ENCODE measurements at regions not wholly inside any gene's neighbourhood (a gene's known extent, or its start where the extent isn't known, plus 50 kb on each side); places are given as distances from the start of the nearest gene placed in this dataset.

- intact Hi-C loops (cut with micrococcal nuclease; ENCODE audit: unreplicated experiment), result no loop called here
- in situ Hi-C loops (cut with HindIII; ENCODE audit: low pct_unique_long_range_greater_than_20kb, low sequenced_read_pairs), result no loop called here
- no TSS peak for BruUV-seq (replicated peaks)
- no peak overlapping the region for H3K4me3 ChIP-seq (ENCODE audit: low read depth in 2 of 2, low read length in 2 of 2)
- H3K27ac ChIP-seq (ENCODE audit: low read length), result no peak overlapping the region
- H3K36me3 ChIP-seq (ENCODE audit: control insufficient read depth, insufficient read depth, low read length), result no peaks in the 10 kb centered on the region
- H3K9me3 ChIP-seq (ENCODE audit: control insufficient read depth, insufficient read depth, low read depth, low read length), result no peaks in the 10 kb centered on the region
- POLR2A ChIA-PET, result no interaction called here
- DNase-seq (ENCODE audit: low read depth, low spot score) (no peak), ATAC-seq (no peak)
- no peak for TF ChIP-seq SIN3A (IDR thresholded peaks at IDR 0.05; ENCODE audit: borderline replicate concordance, insufficient read depth, low read depth, low read length)
- no peak for TF ChIP-seq REST (IDR thresholded peaks at IDR 0.05; ENCODE audit: insufficient read depth in 1 of 2, low read depth in 2 of 2, low read length in 1 of 2)
- TF ChIP-seq TCF7L2 (IDR thresholded peaks at IDR 0.05; ENCODE audit: low read depth, low read length), result no peak
- no peak for TF ChIP-seq CTCF (IDR thresholded peaks at IDR 0.05)
- no peak for TF ChIP-seq POLR2AphosphoS5 (IDR thresholded peaks at IDR 0.05; ENCODE audit: low read depth, low read length)
- no peaks in the 10 kb centered on the region for H3K4me1 ChIP-seq (ENCODE audit: control insufficient read depth, insufficient read depth, low read length)
- no peaks in the 10 kb centered on the region for H3K27me3 ChIP-seq (ENCODE audit: control insufficient read depth, insufficient read depth, low read length)
- CTCF ChIA-PET, result no interaction called here
These were observed 826.5 kb downstream of the KCNA4 start for GRCh38 chr11:29190313-29190712.

GRCh38 chr11:29187215-29187614 is 829.6 kb downstream of the KCNA4 start:
- TF ChIP-seq TCF7L2 (IDR thresholded peaks at IDR 0.05; ENCODE audit: low read depth, low read length), result no peak
- no peak for TF ChIP-seq REST (IDR thresholded peaks at IDR 0.05; ENCODE audit: insufficient read depth in 1 of 2, low read depth in 2 of 2, low read length in 1 of 2)
- TF ChIP-seq POLR2AphosphoS5 (IDR thresholded peaks at IDR 0.05; ENCODE audit: low read depth, low read length), result no peak
- TF ChIP-seq SIN3A (IDR thresholded peaks at IDR 0.05; ENCODE audit: borderline replicate concordance, insufficient read depth, low read depth, low read length), result no peak
- no peak for TF ChIP-seq CTCF (IDR thresholded peaks at IDR 0.05)
- intact Hi-C loops (cut with micrococcal nuclease; ENCODE audit: unreplicated experiment), result no loop called here
- H3K9me3 ChIP-seq (ENCODE audit: control insufficient read depth, insufficient read depth, low read depth, low read length), result no peaks in the 10 kb centered on the region
- CTCF ChIA-PET, result no interaction called here
- H3K27ac ChIP-seq (ENCODE audit: low read length), result no peak overlapping the region
- H3K4me1 ChIP-seq (ENCODE audit: control insufficient read depth, insufficient read depth, low read length), result no peaks in the 10 kb centered on the region
- no peak for ATAC-seq
- H3K27me3 ChIP-seq (ENCODE audit: control insufficient read depth, insufficient read depth, low read length), result no peaks in the 10 kb centered on the region
- POLR2A ChIA-PET, result no interaction called here
- H3K4me3 ChIP-seq (ENCODE audit: low read depth in 2 of 2, low read length in 2 of 2), result no peak overlapping the region
- DNase-seq (ENCODE audit: low read depth, low spot score), result no peak
- H3K36me3 ChIP-seq (ENCODE audit: control insufficient read depth, insufficient read depth, low read length), result no peaks in the 10 kb centered on the region
- BruUV-seq (replicated peaks), result no TSS peak
- in situ Hi-C loops (cut with HindIII; ENCODE audit: low pct_unique_long_range_greater_than_20kb, low sequenced_read_pairs), result no loop called here
